ENCODE measurements at regions not wholly inside any gene's neighbourhood (a gene's known extent, or its start where the extent isn't known, plus 50 kb on each side); places are given as distances from the start of the nearest gene placed in this dataset.

- FAIRE-seq (no peak), DNase-seq (no peak), ATAC-seq (no peak)
- TF ChIP-seq, protein P1, sequence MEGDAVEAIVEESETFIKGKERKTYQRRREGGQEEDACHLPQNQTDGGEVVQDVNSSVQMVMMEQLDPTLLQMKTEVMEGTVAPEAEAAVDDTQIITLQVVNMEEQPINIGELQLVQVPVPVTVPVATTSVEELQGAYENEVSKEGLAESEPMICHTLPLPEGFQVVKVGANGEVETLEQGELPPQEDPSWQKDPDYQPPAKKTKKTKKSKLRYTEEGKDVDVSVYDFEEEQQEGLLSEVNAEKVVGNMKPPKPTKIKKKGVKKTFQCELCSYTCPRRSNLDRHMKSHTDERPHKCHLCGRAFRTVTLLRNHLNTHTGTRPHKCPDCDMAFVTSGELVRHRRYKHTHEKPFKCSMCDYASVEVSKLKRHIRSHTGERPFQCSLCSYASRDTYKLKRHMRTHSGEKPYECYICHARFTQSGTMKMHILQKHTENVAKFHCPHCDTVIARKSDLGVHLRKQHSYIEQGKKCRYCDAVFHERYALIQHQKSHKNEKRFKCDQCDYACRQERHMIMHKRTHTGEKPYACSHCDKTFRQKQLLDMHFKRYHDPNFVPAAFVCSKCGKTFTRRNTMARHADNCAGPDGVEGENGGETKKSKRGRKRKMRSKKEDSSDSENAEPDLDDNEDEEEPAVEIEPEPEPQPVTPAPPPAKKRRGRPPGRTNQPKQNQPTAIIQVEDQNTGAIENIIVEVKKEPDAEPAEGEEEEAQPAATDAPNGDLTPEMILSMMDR (IDR thresholded peaks at IDR 0.05), result no peak
- WGBS, 2 donors, result 61 to 67% methylated on average over 5 of the region's 5 CpGs
- Histone ChIP-seq H3K27me3 (no peaks in the 10 kb centered on the region), H3K4me3 (no peak overlapping the region), H3K9me3 (no peaks in the 10 kb centered on the region), H3K27ac (no peak overlapping the region), H3K4me1 (no peaks in the 10 kb centered on the region), H3K36me3 (no peaks in the 10 kb centered on the region)
- intact Hi-C loops (cut with DNase I), result no loop called here
Measured at GRCh38 chr13:86681223-86681622, 882.0 kb upstream of the SLITRK6 start.

DNA sequence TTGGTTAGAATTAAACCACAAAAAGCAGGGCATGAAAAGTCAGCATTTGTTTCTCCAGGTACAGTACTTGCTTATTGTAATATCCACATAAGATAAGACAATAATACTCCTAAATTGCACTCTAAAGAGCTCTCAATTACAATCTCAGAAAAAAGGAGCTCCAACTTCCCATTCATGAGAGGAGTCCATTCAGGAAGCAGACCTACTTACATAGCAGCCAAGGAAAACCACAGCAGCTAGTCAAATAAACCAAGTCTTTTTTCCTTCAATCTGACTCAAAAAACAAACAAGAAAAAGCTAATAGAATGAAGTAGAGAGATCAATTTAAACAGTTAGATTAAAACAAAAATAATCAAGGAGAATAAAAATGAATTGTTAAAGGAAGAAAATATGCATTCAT lies 885.2 kb upstream of the SLITRK6 start:
- ATAC-seq, result no peak
- FAIRE-seq, result no peak
- no peak overlapping the region for H3K4me3 ChIP-seq
- no peaks in the 10 kb centered on the region for H3K27me3 ChIP-seq
- H3K9me3 ChIP-seq, result no peaks in the 10 kb centered on the region
- H3K27ac ChIP-seq, result no peak overlapping the region
- DNase-seq, result no peak
- H3K36me3 ChIP-seq, result no peaks in the 10 kb centered on the region
- TF ChIP-seq, protein P1 (IDR thresholded peaks at IDR 0.05), result no peak
- H3K4me1 ChIP-seq, result no peaks in the 10 kb centered on the region
- intact Hi-C loops (cut with DNase I), result no loop called here

DNA sequence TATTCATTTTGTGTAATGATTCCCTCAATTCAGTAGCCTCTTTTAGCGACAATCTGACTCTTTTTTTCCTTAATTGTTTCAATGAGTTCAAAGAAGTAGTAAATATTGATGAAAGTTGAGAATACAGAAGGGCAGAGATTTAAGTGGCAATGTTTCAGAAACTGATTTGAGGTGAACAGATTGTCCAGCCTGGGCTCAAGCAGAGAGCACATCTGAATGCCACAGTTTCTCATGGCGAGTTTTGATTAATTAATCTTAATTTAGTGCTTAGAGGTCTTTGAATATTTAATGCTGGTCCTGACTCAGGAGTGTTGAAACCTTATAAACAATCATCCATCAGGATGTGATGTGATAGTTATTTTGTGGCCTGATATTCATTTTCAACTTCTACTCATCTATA lies 890.7 kb upstream of the SLITRK6 start:
- DNase-seq (no peak), ATAC-seq (no peak), FAIRE-seq (no peak)
- 51 to 64% methylated on average over 2 of the region's 2 CpGs for WGBS, 2 donors
- Histone ChIP-seq H3K4me3 (no peak overlapping the region), H3K4me1 (no peaks in the 10 kb centered on the region), H3K9me3 (no peaks in the 10 kb centered on the region), H3K27ac (no peak overlapping the region), H3K27me3 (no peaks in the 10 kb centered on the region), H3K36me3 (no peaks in the 10 kb centered on the region)
- intact Hi-C loops (cut with DNase I), result no loop called here
- TF ChIP-seq, protein P1 (IDR thresholded peaks at IDR 0.05), result no peak

- Histone ChIP-seq H3K27ac (no peak overlapping the region), H3K9me3 (no peaks in the 10 kb centered on the region), H3K27me3 (no peaks in the 10 kb centered on the region), H3K4me3 (no peak overlapping the region), H3K36me3 (no peaks in the 10 kb centered on the region), H3K4me1 (no peaks in the 10 kb centered on the region)
- no peak for FAIRE-seq
- no peak for DNase-seq
- TF ChIP-seq, protein P1 (IDR thresholded peaks at IDR 0.05), result no peak
- ATAC-seq, result no peak
- WGBS, 2 donors, result 31 to 32% methylated on average over 2 of the region's 2 CpGs
- intact Hi-C loops (cut with DNase I), result no loop called here
Measured at GRCh38 chr13:86692291-86692690, 893.1 kb upstream of the SLITRK6 start.

- H3K27ac ChIP-seq, result no peak overlapping the region
- H3K4me3 ChIP-seq, result no peak overlapping the region
- H3K36me3 ChIP-seq, result no peaks in the 10 kb centered on the region
- no peak for FAIRE-seq
- H3K9me3 ChIP-seq, result no peaks in the 10 kb centered on the region
- no peaks in the 10 kb centered on the region for H3K27me3 ChIP-seq
- no peak for ATAC-seq
- DNase-seq, result no peak
- TF ChIP-seq, protein P1 (IDR thresholded peaks at IDR 0.05), result no peak
- H3K4me1 ChIP-seq, result no peaks in the 10 kb centered on the region
- intact Hi-C loops (cut with DNase I), result no loop called here
Measured at GRCh38 chr13:86710013-86710412, 910.8 kb upstream of the SLITRK6 start.
